Loucy (cell line): ENCODE measurements at regions not wholly inside any gene's neighbourhood (a gene's known extent, or its start where the extent isn't known, plus 50 kb on each side); places are given as distances from the start of the nearest gene placed in this dataset.

Experiments
- H2AFZ ChIP-seq: fragments of 200-600 bp; sonication (generic); 2 replicates; pipeline ENCODE4 v1.6.0; 2016; ENCODE audit warnings: antibody characterized with exemption, mild to moderate bottlenecking, low read length, moderate library complexity
- H3F3A ChIP-seq: fragments of 200-600 bp; 2 replicates; pipeline ENCODE4 v1.6.0; 2016; ENCODE audit warnings: antibody characterized with exemption, low read depth, mild to moderate bottlenecking
- H3K27me3 ChIP-seq: fragments of 200-600 bp; sonication (generic); 2 replicates; pipeline ENCODE4 v1.6.1; 2014; ENCODE audit warnings: low read length, mild to moderate bottlenecking; ENCODE audit not compliant: insufficient read depth, poor library complexity, severe bottlenecking
- H3K36me3 ChIP-seq: fragments of 200-600 bp; sonication (generic); 2 replicates; pipeline ENCODE4 v1.6.1; 2016; ENCODE audit warnings: low read length; ENCODE audit not compliant: insufficient read depth
- H3K4me1 ChIP-seq: fragments of 200-600 bp; sonication (generic); 2 replicates; pipeline ENCODE4 v1.5.1; 2014; ENCODE audit warnings: low read length, mild to moderate bottlenecking; ENCODE audit not compliant: insufficient read depth, poor library complexity, severe bottlenecking
- H3K4me2 ChIP-seq: fragments of 200-600 bp; sonication (generic); 2 replicates; pipeline ENCODE4 v1.6.0; 2014; ENCODE audit warnings: antibody characterized with exemption, low read length, low read depth, mild to moderate bottlenecking; ENCODE audit not compliant: poor library complexity, severe bottlenecking
- H3K4me3 ChIP-seq: fragments of 200-600 bp; sonication (generic); 2 replicates; pipeline ENCODE4 v1.5.1; 2014; ENCODE audit warnings: low read length, mild to moderate bottlenecking, mixed read lengths; ENCODE audit not compliant: poor library complexity, severe bottlenecking
- H3K79me2 ChIP-seq: fragments of 200-600 bp; sonication (generic); 2 replicates; pipeline ENCODE4 v1.6.1; 2014; ENCODE audit warnings: low read length; ENCODE audit not compliant: insufficient read depth
- H3K9ac ChIP-seq: fragments of 200-600 bp; sonication (generic); 2 replicates; pipeline ENCODE4 v1.6.0; 2014; ENCODE audit warnings: mild to moderate bottlenecking, low read depth, low read length, moderate library complexity; ENCODE audit not compliant: poor library complexity, severe bottlenecking
- H3K9me2 ChIP-seq: fragments of 200-600 bp; sonication (generic); replicated peaks from 2 replicates; pipeline ENCODE4 v1.6.1; 2016; ENCODE audit warnings: low read depth, low read length, mixed read lengths
- H3K9me3 ChIP-seq: fragments of 200-600 bp; sonication (generic); 2 replicates; pipeline ENCODE4 v1.6.1; 2014; ENCODE audit warnings: mild to moderate bottlenecking, antibody characterized with exemption, low read length, low read depth; ENCODE audit not compliant: insufficient read depth
- H4K20me1 ChIP-seq: fragments of 200-600 bp; sonication (generic); 2 replicates; pipeline ENCODE4 v1.6.0; 2014; ENCODE audit warnings: antibody characterized with exemption, low read length, mild to moderate bottlenecking; ENCODE audit not compliant: insufficient read depth, poor library complexity, severe bottlenecking
- EZH2phosphoT487 ChIP-seq: fragments of 200-600 bp; IDR thresholded peaks from 2 replicates; pipeline ENCODE4 v1.6.1; 2018; ENCODE audit warnings: antibody characterized with exemption, mild to moderate bottlenecking, moderate library complexity, borderline replicate concordance
- TF ChIP-seq, protein P1 (sequence below): fragments of 200-600 bp; sonication (generic); conservative IDR thresholded peaks from 2 replicates; pipeline ENCODE4 v1.5.1; 2014; ENCODE audit warnings: mild to moderate bottlenecking, antibody characterized with exemption, low read length

DNA sequence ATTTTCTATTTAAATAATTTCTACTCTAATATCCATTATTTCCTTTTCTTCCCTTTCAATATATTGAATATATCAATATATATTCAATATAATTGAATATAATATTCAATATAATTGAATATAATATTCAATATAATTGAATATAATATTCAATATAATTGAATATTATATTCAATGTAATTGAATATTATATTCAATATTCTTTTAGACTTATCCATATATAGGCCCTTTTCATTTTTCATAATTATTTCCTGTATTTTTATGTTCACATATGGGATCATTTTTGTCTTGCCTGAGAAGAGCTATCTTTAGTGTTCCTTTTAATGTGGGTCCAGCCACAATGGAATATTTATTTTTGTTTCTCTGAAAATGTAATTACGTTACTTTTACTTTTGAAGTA lies 88.9 kb upstream of the ESRRB start:
- TF ChIP-seq EZH2phosphoT487 = no peak
- TF ChIP-seq, protein P1, sequence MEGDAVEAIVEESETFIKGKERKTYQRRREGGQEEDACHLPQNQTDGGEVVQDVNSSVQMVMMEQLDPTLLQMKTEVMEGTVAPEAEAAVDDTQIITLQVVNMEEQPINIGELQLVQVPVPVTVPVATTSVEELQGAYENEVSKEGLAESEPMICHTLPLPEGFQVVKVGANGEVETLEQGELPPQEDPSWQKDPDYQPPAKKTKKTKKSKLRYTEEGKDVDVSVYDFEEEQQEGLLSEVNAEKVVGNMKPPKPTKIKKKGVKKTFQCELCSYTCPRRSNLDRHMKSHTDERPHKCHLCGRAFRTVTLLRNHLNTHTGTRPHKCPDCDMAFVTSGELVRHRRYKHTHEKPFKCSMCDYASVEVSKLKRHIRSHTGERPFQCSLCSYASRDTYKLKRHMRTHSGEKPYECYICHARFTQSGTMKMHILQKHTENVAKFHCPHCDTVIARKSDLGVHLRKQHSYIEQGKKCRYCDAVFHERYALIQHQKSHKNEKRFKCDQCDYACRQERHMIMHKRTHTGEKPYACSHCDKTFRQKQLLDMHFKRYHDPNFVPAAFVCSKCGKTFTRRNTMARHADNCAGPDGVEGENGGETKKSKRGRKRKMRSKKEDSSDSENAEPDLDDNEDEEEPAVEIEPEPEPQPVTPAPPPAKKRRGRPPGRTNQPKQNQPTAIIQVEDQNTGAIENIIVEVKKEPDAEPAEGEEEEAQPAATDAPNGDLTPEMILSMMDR = no peak
- Histone ChIP-seq H3K9ac (no peak overlapping the region), H3K27me3 (no peaks in the 10 kb centered on the region), H3K4me3 (no peak overlapping the region), H3K9me2 (no peaks in the 10 kb centered on the region), H3K4me2 (no peak overlapping the region), H3K36me3 (no peaks in the 10 kb centered on the region), H3K79me2 (no peaks in the 10 kb centered on the region), H4K20me1 (no peaks in the 10 kb centered on the region), H3F3A (no peaks in the 10 kb centered on the region), H2AFZ (no peak overlapping the region), H3K4me1 (no peaks in the 10 kb centered on the region), H3K9me3 (no peaks in the 10 kb centered on the region)

DNA sequence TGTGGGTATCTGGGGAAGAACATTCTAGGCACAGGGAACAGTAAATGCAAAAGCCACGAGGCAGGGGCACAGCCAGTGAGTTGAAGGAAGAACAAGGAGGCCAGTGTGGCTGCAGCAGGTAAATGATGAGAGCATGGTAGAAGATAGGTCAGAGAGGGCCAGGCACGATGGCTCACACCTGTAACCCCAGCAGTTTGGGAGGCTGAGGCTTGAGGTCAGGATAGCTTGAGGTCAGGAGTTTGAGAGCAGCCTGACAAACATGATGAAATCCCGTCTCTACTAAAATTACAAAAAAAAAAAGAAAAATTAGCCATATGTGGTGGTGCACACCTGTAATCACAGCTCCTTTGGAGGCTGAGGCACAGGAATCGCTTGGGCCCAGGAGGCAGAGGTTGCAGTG lies 86.7 kb upstream of the ESRRB start:
- H3K4me1 ChIP-seq = no peaks in the 10 kb centered on the region
- H3F3A ChIP-seq = no peaks in the 10 kb centered on the region
- no peak overlapping the region for H3K9ac ChIP-seq
- H3K4me3 ChIP-seq = no peak overlapping the region
- H3K79me2 ChIP-seq = no peaks in the 10 kb centered on the region
- H3K27me3 ChIP-seq = no peaks in the 10 kb centered on the region
- no peaks in the 10 kb centered on the region for H4K20me1 ChIP-seq
- H2AFZ ChIP-seq = no peak overlapping the region
- H3K9me3 ChIP-seq = no peaks in the 10 kb centered on the region
- no peaks in the 10 kb centered on the region for H3K9me2 ChIP-seq
- H3K36me3 ChIP-seq = no peaks in the 10 kb centered on the region
- no peak for TF ChIP-seq EZH2phosphoT487
- TF ChIP-seq, protein P1 = no peak
- no peak overlapping the region for H3K4me2 ChIP-seq

DNA sequence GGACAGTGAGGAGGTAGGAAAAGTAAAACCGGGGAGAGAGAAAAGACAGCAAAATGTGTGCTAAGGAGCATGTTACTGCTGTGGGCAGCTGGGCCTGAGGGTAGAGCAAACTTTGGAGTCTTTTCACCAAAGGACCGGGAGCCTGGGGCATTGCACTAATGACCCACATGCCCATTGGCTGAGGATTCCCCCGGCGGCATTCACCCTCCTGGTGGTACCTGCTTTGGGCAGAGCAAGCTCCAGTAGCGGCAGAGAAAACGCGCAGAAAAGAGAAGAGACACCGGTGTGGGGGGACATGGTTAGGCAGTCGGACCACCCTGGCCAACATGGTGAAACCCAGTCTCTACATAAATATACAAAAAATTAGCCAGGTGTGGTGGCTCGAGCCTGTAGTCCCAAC lies 83.4 kb upstream of the ESRRB start:
- TF ChIP-seq, protein P1 = no peak
- TF ChIP-seq EZH2phosphoT487 = no peak
- H3K4me1 ChIP-seq = no peaks in the 10 kb centered on the region
- H3K9me3 ChIP-seq = no peaks in the 10 kb centered on the region
- H3K27me3 ChIP-seq = no peaks in the 10 kb centered on the region
- no peaks in the 10 kb centered on the region for H3K79me2 ChIP-seq
- H3K4me3 ChIP-seq = no peak overlapping the region
- no peaks in the 10 kb centered on the region for H3F3A ChIP-seq
- H4K20me1 ChIP-seq = no peaks in the 10 kb centered on the region
- no peak overlapping the region for H3K9ac ChIP-seq
- H3K4me2 ChIP-seq = no peak overlapping the region
- H3K36me3 ChIP-seq = no peaks in the 10 kb centered on the region
- no peaks in the 10 kb centered on the region for H3K9me2 ChIP-seq
- no peak overlapping the region for H2AFZ ChIP-seq
